ENCODE measurements at regions not wholly inside any gene's neighbourhood (a gene's known extent, or its start where the extent isn't known, plus 50 kb on each side); places are given as distances from the start of the nearest gene placed in this dataset.
A peak's percentile ranks its signal among the peaks of the same experiment; 100 is the strongest.

DNA sequence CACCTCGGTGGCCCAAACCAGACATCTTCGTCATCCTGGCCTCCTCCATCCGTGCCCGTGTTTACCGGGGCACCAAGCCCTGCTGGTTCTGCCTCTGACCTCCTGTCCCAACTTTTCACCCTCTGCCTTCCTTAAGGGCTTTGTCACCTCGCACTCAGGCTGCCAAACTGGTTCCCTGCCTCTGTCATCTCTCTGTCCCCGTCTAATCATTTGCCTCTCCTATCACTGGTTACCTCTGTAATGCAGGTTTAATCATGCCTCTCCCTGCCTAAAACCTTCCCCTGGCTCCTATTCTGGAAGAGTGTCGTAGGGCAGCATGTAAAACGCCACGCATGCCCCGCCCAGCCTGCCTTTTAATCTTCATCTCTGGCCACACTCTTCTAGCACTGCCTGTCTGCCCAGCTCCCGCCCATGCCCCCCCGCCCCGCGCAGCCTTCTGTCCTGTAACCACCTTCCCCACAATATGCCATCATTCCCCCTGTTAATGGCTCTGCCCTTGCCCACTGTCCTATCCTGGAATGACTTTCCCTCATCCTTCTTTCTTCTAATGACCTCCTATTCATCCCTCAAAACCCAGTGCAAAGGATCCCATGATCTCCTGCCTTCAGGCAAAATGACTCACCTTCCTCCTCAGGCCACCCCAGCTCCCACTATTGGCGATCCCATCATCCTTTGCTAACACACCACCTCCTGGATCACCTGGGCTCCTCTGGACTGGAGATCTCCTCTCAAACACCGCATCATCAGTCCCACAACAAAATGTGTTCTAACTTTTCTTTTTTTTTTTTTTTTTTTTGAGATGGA lies 66.7 kb downstream of the PEX11G start:
- H3K9me3 ChIP-seq (replicated peaks; ENCODE audit: control insufficient read depth, insufficient read depth, low read depth, low read length): no peaks in the 10 kb centered on the region
- BruUV-seq (replicated peaks): no TSS peak
- no peak for FAIRE-seq
- H3K9ac ChIP-seq (ENCODE audit: insufficient read depth in 1 of 2, low read depth in 2 of 2, low read length in 2 of 2): peak overlapping the region in 1 of 2 experiments; percentile 50; a peak in 1 of 4 replicates
- H3K27ac ChIP-seq (ENCODE audit: extremely low read depth, low read depth, low read length): no peak overlapping the region
- in situ Hi-C loops (cut with MboI) (no loop called here), intact Hi-C loops (cut with micrococcal nuclease) (no loop called here)
- ChIA-PET POLR2A (no interaction called here), CTCF (ENCODE audit: low intra/inter-chr PET ratio) (no interaction called here)
- peak in 1 of 4 experiments; percentile 2 for DNase-seq (ENCODE audit: extremely low read depth in 1 of 4, low spot score in 3 of 4)
- H3K4me2 ChIP-seq (ENCODE audit: insufficient read depth, low read length): no peak overlapping the region
- H4K20me1 ChIP-seq (replicated peaks; ENCODE audit: control insufficient read depth, insufficient read depth, low read length): peaks cover 16% of the 10 kb centered on the region
- ATAC-seq: no peak
- H3K79me2 ChIP-seq (ENCODE audit: control insufficient read depth, insufficient read depth, low read length): no peaks in the 10 kb centered on the region
- 64% methylated on average over 13 of the region's 17 CpGs for WGBS (ENCODE audit: insufficient coverage, low coverage, missing lambda C conversion rate)
- no peaks in the 10 kb centered on the region for H3K9me1 ChIP-seq (ENCODE audit: control insufficient read depth, insufficient read depth, low read length)
- no peaks in the 10 kb centered on the region for H3K27me3 ChIP-seq (ENCODE audit: control insufficient read depth in 2 of 2, insufficient read depth in 2 of 2, low read length in 2 of 2)
- H2AFZ ChIP-seq (ENCODE audit: low read depth, low read length): no peak overlapping the region
- no peaks in the 10 kb centered on the region for H3K36me3 ChIP-seq (ENCODE audit: control insufficient read depth, insufficient read depth, low read length)
- H3K4me1 ChIP-seq (replicated peaks in 1 of 2; ENCODE audit: control insufficient read depth in 2 of 2, insufficient read depth in 2 of 2, low read length in 2 of 2): peaks cover 4 to 11% of the 10 kb centered on the region in 2 experiments; a peak in 4 of 5 replicates
- no peak overlapping the region for H3K4me3 ChIP-seq
- TF ChIP-seq ZNF280A (IDR thresholded peaks at IDR 0.05; ENCODE audit: low read depth, partially characterized antibody): no peak
- no peak for TF ChIP-seq ARNT (IDR thresholded peaks at IDR 0.05)
- no peak for TF ChIP-seq ZBTB17 (CRISPR knock-in tag; IDR thresholded peaks at IDR 0.05)
- TF ChIP-seq, protein P1, sequence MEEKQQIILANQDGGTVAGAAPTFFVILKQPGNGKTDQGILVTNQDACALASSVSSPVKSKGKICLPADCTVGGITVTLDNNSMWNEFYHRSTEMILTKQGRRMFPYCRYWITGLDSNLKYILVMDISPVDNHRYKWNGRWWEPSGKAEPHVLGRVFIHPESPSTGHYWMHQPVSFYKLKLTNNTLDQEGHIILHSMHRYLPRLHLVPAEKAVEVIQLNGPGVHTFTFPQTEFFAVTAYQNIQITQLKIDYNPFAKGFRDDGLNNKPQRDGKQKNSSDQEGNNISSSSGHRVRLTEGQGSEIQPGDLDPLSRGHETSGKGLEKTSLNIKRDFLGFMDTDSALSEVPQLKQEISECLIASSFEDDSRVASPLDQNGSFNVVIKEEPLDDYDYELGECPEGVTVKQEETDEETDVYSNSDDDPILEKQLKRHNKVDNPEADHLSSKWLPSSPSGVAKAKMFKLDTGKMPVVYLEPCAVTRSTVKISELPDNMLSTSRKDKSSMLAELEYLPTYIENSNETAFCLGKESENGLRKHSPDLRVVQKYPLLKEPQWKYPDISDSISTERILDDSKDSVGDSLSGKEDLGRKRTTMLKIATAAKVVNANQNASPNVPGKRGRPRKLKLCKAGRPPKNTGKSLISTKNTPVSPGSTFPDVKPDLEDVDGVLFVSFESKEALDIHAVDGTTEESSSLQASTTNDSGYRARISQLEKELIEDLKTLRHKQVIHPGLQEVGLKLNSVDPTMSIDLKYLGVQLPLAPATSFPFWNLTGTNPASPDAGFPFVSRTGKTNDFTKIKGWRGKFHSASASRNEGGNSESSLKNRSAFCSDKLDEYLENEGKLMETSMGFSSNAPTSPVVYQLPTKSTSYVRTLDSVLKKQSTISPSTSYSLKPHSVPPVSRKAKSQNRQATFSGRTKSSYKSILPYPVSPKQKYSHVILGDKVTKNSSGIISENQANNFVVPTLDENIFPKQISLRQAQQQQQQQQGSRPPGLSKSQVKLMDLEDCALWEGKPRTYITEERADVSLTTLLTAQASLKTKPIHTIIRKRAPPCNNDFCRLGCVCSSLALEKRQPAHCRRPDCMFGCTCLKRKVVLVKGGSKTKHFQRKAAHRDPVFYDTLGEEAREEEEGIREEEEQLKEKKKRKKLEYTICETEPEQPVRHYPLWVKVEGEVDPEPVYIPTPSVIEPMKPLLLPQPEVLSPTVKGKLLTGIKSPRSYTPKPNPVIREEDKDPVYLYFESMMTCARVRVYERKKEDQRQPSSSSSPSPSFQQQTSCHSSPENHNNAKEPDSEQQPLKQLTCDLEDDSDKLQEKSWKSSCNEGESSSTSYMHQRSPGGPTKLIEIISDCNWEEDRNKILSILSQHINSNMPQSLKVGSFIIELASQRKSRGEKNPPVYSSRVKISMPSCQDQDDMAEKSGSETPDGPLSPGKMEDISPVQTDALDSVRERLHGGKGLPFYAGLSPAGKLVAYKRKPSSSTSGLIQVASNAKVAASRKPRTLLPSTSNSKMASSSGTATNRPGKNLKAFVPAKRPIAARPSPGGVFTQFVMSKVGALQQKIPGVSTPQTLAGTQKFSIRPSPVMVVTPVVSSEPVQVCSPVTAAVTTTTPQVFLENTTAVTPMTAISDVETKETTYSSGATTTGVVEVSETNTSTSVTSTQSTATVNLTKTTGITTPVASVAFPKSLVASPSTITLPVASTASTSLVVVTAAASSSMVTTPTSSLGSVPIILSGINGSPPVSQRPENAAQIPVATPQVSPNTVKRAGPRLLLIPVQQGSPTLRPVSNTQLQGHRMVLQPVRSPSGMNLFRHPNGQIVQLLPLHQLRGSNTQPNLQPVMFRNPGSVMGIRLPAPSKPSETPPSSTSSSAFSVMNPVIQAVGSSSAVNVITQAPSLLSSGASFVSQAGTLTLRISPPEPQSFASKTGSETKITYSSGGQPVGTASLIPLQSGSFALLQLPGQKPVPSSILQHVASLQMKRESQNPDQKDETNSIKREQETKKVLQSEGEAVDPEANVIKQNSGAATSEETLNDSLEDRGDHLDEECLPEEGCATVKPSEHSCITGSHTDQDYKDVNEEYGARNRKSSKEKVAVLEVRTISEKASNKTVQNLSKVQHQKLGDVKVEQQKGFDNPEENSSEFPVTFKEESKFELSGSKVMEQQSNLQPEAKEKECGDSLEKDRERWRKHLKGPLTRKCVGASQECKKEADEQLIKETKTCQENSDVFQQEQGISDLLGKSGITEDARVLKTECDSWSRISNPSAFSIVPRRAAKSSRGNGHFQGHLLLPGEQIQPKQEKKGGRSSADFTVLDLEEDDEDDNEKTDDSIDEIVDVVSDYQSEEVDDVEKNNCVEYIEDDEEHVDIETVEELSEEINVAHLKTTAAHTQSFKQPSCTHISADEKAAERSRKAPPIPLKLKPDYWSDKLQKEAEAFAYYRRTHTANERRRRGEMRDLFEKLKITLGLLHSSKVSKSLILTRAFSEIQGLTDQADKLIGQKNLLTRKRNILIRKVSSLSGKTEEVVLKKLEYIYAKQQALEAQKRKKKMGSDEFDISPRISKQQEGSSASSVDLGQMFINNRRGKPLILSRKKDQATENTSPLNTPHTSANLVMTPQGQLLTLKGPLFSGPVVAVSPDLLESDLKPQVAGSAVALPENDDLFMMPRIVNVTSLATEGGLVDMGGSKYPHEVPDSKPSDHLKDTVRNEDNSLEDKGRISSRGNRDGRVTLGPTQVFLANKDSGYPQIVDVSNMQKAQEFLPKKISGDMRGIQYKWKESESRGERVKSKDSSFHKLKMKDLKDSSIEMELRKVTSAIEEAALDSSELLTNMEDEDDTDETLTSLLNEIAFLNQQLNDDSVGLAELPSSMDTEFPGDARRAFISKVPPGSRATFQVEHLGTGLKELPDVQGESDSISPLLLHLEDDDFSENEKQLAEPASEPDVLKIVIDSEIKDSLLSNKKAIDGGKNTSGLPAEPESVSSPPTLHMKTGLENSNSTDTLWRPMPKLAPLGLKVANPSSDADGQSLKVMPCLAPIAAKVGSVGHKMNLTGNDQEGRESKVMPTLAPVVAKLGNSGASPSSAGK (IDR thresholded peaks at IDR 0.05): no peak
- TF ChIP-seq ZBTB43 (CRISPR knock-in tag; IDR thresholded peaks at IDR 0.05): no peak
